ENCODE measurements at regions not wholly inside any gene's neighbourhood (a gene's known extent, or its start where the extent isn't known, plus 50 kb on each side); places are given as distances from the start of the nearest gene placed in this dataset.

DNA sequence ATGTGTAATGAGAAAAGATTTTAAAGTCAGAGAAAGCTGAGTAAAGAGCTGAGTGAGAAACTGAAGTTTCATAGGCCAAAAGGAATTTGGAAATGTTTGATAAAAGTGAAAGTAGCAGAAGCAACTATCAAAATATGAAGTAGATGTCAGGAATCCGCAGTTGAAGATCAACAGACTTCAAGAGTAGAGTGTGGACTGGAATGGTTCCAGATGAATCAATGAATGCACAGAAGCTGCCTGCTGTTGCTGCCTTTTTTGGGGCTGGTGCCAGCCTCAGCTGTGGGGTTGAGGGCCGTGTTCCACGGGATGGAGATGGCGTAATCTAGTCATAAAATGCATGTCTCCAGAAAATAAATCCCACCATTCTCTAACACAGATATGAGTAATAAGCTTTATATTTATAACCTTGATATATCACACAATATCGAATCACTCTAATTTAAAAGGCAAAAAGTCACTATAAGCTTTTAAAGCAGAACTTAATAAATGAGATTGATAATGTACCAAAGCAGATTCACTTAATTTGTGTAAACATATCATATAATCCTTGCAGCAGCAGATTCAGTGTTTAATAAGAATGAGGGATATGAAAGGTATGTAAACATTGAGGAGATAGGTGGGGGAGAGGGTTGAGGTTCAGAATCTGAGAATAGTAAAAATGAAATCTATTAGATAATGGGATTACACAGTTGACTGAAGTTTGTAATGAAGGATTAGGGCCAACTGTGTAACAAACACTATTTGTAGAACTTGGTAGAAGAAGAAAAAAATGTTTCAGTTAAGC is 652.3 kb upstream of the FTMT start:
- TF ChIP-seq, protein P1, sequence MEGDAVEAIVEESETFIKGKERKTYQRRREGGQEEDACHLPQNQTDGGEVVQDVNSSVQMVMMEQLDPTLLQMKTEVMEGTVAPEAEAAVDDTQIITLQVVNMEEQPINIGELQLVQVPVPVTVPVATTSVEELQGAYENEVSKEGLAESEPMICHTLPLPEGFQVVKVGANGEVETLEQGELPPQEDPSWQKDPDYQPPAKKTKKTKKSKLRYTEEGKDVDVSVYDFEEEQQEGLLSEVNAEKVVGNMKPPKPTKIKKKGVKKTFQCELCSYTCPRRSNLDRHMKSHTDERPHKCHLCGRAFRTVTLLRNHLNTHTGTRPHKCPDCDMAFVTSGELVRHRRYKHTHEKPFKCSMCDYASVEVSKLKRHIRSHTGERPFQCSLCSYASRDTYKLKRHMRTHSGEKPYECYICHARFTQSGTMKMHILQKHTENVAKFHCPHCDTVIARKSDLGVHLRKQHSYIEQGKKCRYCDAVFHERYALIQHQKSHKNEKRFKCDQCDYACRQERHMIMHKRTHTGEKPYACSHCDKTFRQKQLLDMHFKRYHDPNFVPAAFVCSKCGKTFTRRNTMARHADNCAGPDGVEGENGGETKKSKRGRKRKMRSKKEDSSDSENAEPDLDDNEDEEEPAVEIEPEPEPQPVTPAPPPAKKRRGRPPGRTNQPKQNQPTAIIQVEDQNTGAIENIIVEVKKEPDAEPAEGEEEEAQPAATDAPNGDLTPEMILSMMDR (IDR thresholded peaks at IDR 0.05), result no peak
- TF ChIP-seq POLR2A (IDR thresholded peaks at IDR 0.05), result no peak

Measured in lower leg skin (tissue), 3 donors.